Activated naive CD4-positive, alpha-beta T cell treated with Interleukin-2 at 50 U/mL for 16 hours (primary cell): ENCODE measurements at regions not wholly inside any gene's neighbourhood (a gene's known extent, or its start where the extent isn't known, plus 50 kb on each side); places are given as distances from the start of the nearest gene placed in this dataset.

ENCODE experiments used
- DNase-seq: peaks from one replicate; pipeline ENCODE4 v3.0.0-alpha.2; 2020

- DNase-seq = no peak
Measured at GRCh38 chrX:14476205-14476604, 53.1 kb upstream of the GLRA2 start.

- DNase-seq = no peak
Measured at GRCh38 chrX:14449773-14450172, 79.6 kb upstream of the GLRA2 start.

- DNase-seq = no peak
Measured at GRCh38 chrX:14448406-14448805, 80.9 kb upstream of the GLRA2 start.

GRCh38 chrX:14440106-14440505, 89.2 kb upstream of the GLRA2 start:
- DNase-seq = no peak

GRCh38 chrX:14427614-14428013, 101.7 kb upstream of the GLRA2 start:
- no peak for DNase-seq

- no peak for DNase-seq
Measured at GRCh38 chrX:14420841-14421240, 108.5 kb upstream of the GLRA2 start.

- no peak for DNase-seq
Measured at GRCh38 chrX:14412686-14413085, 116.7 kb upstream of the GLRA2 start.

GRCh38 chrX:14411326-14411725, 118.0 kb upstream of the GLRA2 start:
- DNase-seq = no peak

- DNase-seq = no peak
Measured at GRCh38 chrX:14409341-14409740, 120.0 kb upstream of the GLRA2 start.

- DNase-seq = no peak
Measured at GRCh38 chrX:14406225-14406624, 123.1 kb upstream of the GLRA2 start.

- no peak for DNase-seq
Measured at GRCh38 chrX:14398725-14399124, 130.6 kb upstream of the GLRA2 start.

- no peak for DNase-seq
Measured at GRCh38 chrX:14389682-14390081, 139.7 kb upstream of the GLRA2 start.

GRCh38 chrX:14386981-14387380, 142.4 kb upstream of the GLRA2 start:
- DNase-seq = no peak

GRCh38 chrX:14380044-14380443, 149.3 kb upstream of the GLRA2 start:
- DNase-seq = no peak

- DNase-seq = no peak
Measured at GRCh38 chrX:14377427-14377826, 151.9 kb upstream of the GLRA2 start.

- no peak for DNase-seq
Measured at GRCh38 chrX:14363728-14364127, 165.6 kb upstream of the GLRA2 start.

GRCh38 chrX:14362721-14363120, 166.6 kb upstream of the GLRA2 start:
- DNase-seq = no peak

- DNase-seq = no peak
Measured at GRCh38 chrX:14361435-14361834, 167.9 kb upstream of the GLRA2 start.

- DNase-seq = no peak
Measured at GRCh38 chrX:14359727-14360126, 169.6 kb upstream of the GLRA2 start.

GRCh38 chrX:14359316-14359715, 170.0 kb upstream of the GLRA2 start:
- no peak for DNase-seq

- DNase-seq = no peak
Measured at GRCh38 chrX:14357314-14357713, 172.0 kb upstream of the GLRA2 start.

GRCh38 chrX:14356401-14356800, 172.9 kb upstream of the GLRA2 start:
- no peak for DNase-seq

GRCh38 chrX:14355556-14355955, 173.8 kb upstream of the GLRA2 start:
- DNase-seq = no peak

GRCh38 chrX:14354521-14354920, 174.8 kb upstream of the GLRA2 start:
- no peak for DNase-seq

- DNase-seq = no peak
Measured at GRCh38 chrX:14352511-14352910, 176.8 kb upstream of the GLRA2 start.
